IMR-90 (cell line): ENCODE measurements at regions not wholly inside any gene's neighbourhood (a gene's known extent, or its start where the extent isn't known, plus 50 kb on each side); places are given as distances from the start of the nearest gene placed in this dataset.

Source experiments
- ATAC-seq: fragments of 200-7000 bp; cut with Tn5 transposase; 2 replicates; pipeline ENCODE4 v1.9.1; 2020; ENCODE audit warnings: low read depth, mild to moderate bottlenecking, moderate library complexity
- BruUV-seq: library from RNA; stranded (reverse); fragments of 400-500 nt; replicated peaks from 2 replicates; lab custom pipeline; 2021; lab: Mats Ljungman, UMichigan
- CTCF ChIA-PET: fragments of 300-600 bp; formaldehyde crosslinking; extraction: SDS; loops from one replicate; lab custom pipeline; 2021; ENCODE audit warnings: antibody characterized with exemption; lab: Yijun Ruan, JAX
- POLR2A ChIA-PET: fragments of 300-600 bp; sonication (Branson Sonifier 250); formaldehyde crosslinking; loops from one replicate; lab custom pipeline; 2022; ENCODE audit warnings: antibody characterized with exemption; ENCODE audit not compliant: unreplicated experiment; lab: Charles Lee
- DNase-seq: peaks from one replicate; pipeline ENCODE4 v3.0.0; 2013
- H2AFZ ChIP-seq: replicated peaks from 2 replicates; pipeline ENCODE3; 2013; ENCODE audit warnings: low read length, mild to moderate bottlenecking; ENCODE audit not compliant: poor library complexity
- H2AK5ac ChIP-seq: 2 replicates; pipeline ENCODE4 v1.6.1; 2013; ENCODE audit warnings: low read depth, low read length, inconsistent platforms
- H2AK9ac ChIP-seq: replicated peaks from 2 replicates; pipeline ENCODE3; 2013; ENCODE audit warnings: mild to moderate bottlenecking, low read depth, low read length, moderate library complexity; ENCODE audit not compliant: poor library complexity
- H2BK120ac ChIP-seq: 2 replicates; pipeline ENCODE4 v1.6.1; 2013; ENCODE audit warnings: low read depth, low read length, inconsistent platforms
- H2BK15ac ChIP-seq: 3 replicates; pipeline ENCODE4 v1.6.1; 2013; ENCODE audit warnings: low read depth, low read length, inconsistent platforms
- H2BK20ac ChIP-seq: 2 replicates; pipeline ENCODE4 v1.6.1; 2013; ENCODE audit warnings: low read depth, mild to moderate bottlenecking, inconsistent platforms, low read length, moderate library complexity
- H2BK5ac ChIP-seq: 2 replicates; pipeline ENCODE4 v1.6.1; 2013; ENCODE audit warnings: mild to moderate bottlenecking, low read depth, low read length, inconsistent platforms; ENCODE audit not compliant: poor library complexity, severe bottlenecking
- H3K14ac ChIP-seq: replicated peaks from 2 replicates; pipeline ENCODE4 v1.6.1; 2013; ENCODE audit warnings: low read depth, low read length, inconsistent platforms
- H3K18ac ChIP-seq: 2 replicates; pipeline ENCODE4 v1.6.1; 2013; ENCODE audit warnings: low read depth, low read length, control low read depth
- H3K23ac ChIP-seq: 2 replicates; pipeline ENCODE4 v1.6.1; 2013; ENCODE audit warnings: low read depth, low read length, inconsistent platforms
- H3K27ac ChIP-seq: 2 replicates; pipeline ENCODE4 v1.5.1; 2013; ENCODE audit warnings: mild to moderate bottlenecking, control low read depth, low read length; ENCODE audit not compliant: insufficient read depth
- H3K27me3 ChIP-seq: 2 replicates; pipeline ENCODE4 v1.6.1; 2013; ENCODE audit warnings: low read length; ENCODE audit not compliant: control insufficient read depth, insufficient read depth
- H3K36me3 ChIP-seq: 2 replicates; pipeline ENCODE4 v1.6.1; 2013; ENCODE audit warnings: low read length, mixed read lengths; ENCODE audit not compliant: control insufficient read depth, insufficient read depth
- H3K4ac ChIP-seq: 2 replicates; pipeline ENCODE4 v1.6.1; 2013; ENCODE audit warnings: low read depth, low read length, inconsistent platforms
- H3K4me1 ChIP-seq: 2 replicates; pipeline ENCODE4 v1.6.1; 2013; ENCODE audit warnings: low read length, mixed read lengths; ENCODE audit not compliant: control insufficient read depth, insufficient read depth
- H3K4me2 ChIP-seq: 2 replicates; pipeline ENCODE4 v1.6.1; 2013; ENCODE audit warnings: low read depth, mild to moderate bottlenecking, control low read depth, low read length, moderate library complexity
- H3K4me3 ChIP-seq: 2 replicates; pipeline ENCODE4 v1.5.1; 2013; ENCODE audit warnings: low read depth, mild to moderate bottlenecking, control low read depth, low read length, moderate library complexity; ENCODE audit not compliant: insufficient read depth
- H3K56ac ChIP-seq: 2 replicates; pipeline ENCODE4 v1.6.1; 2013; ENCODE audit warnings: low read length, inconsistent platforms; ENCODE audit not compliant: insufficient read depth; ENCODE audit errors: extremely low read depth
- H3K79me1 ChIP-seq, 2 experiments: 2 replicates each; pipeline ENCODE4 v1.6.1; 2013; ENCODE audit warnings: low read length in 2 of 2, inconsistent platforms in 1 of 2, low read depth in 1 of 2
- H3K9ac ChIP-seq: 2 replicates; pipeline ENCODE4 v1.6.1; 2013; ENCODE audit warnings: low read depth, low read length, control low read depth
- H3K9me1 ChIP-seq: 2 replicates; pipeline ENCODE4 v1.6.1; 2013; ENCODE audit warnings: low read length, inconsistent platforms; ENCODE audit not compliant: insufficient read depth
- H3K9me3 ChIP-seq: 2 replicates; pipeline ENCODE4 v1.6.1; 2013; ENCODE audit warnings: low read length; ENCODE audit not compliant: control insufficient read depth, insufficient read depth
- H4K20me1 ChIP-seq: 2 replicates; pipeline ENCODE4 v1.6.1; 2013; ENCODE audit warnings: low read length, inconsistent platforms; ENCODE audit not compliant: insufficient read depth
- H4K5ac ChIP-seq: 2 replicates; pipeline ENCODE4 v1.6.1; 2013; ENCODE audit warnings: mild to moderate bottlenecking, low read depth, low read length, control low read depth
- H4K8ac ChIP-seq, 2 experiments: 2 replicates each; pipeline ENCODE4 v1.6.1; 2013; ENCODE audit warnings: low read depth in 2 of 2, low read length in 2 of 2, control low read depth in 1 of 2, inconsistent platforms in 1 of 2
- H4K91ac ChIP-seq: 2 replicates; pipeline ENCODE4 v1.6.1; 2013; ENCODE audit warnings: low read depth, low read length, inconsistent platforms; ENCODE audit not compliant: insufficient read depth
- BHLHE40 ChIP-seq: fragments of 150-350 bp; IDR thresholded peaks from 2 replicates; pipeline ENCODE4 v1.6.1; 2016; ENCODE audit warnings: mild to moderate bottlenecking, low read depth, low read length
- CEBPB ChIP-seq: IDR thresholded peaks from 2 replicates; pipeline ENCODE4 v1.6.1; 2012; ENCODE audit warnings: low read depth, low read length, improper control_type of control experiment
- CHD1 ChIP-seq: IDR thresholded peaks from 2 replicates; pipeline ENCODE4 v1.6.1; 2012; ENCODE audit warnings: low read depth, low read length, improper control_type of control experiment
- FOS ChIP-seq: fragments of 150-350 bp; IDR thresholded peaks from 2 replicates; pipeline ENCODE4 v1.6.1; 2016; ENCODE audit warnings: low read depth, low read length
- MAFK ChIP-seq: IDR thresholded peaks from 2 replicates; pipeline ENCODE4 v1.6.1; 2012; ENCODE audit warnings: low read depth, low read length, improper control_type of control experiment
- MAZ ChIP-seq: IDR thresholded peaks from 2 replicates; pipeline ENCODE4 v1.6.1; 2012; ENCODE audit warnings: low read depth, mild to moderate bottlenecking, low read length, improper control_type of control experiment, moderate library complexity, borderline replicate concordance
- MXI1 ChIP-seq: IDR thresholded peaks from 2 replicates; pipeline ENCODE4 v1.6.1; 2012; ENCODE audit warnings: low read depth, mild to moderate bottlenecking, low read length, moderate library complexity, borderline replicate concordance
- NFE2L2 ChIP-seq: fragments of 150-350 bp; IDR thresholded peaks from 2 replicates; pipeline ENCODE4 v1.6.1; 2016; ENCODE audit warnings: low read depth, mild to moderate bottlenecking, low read length
- POLR2A ChIP-seq: IDR thresholded peaks from 2 replicates; pipeline ENCODE4 v1.6.1; 2012; ENCODE audit warnings: mild to moderate bottlenecking, low read depth, low read length
- RAD21 ChIP-seq: IDR thresholded peaks from 2 replicates; pipeline ENCODE4 v1.6.1; 2012; ENCODE audit warnings: low read length, improper control_type of control experiment
- RCOR1 ChIP-seq: IDR thresholded peaks from 2 replicates; pipeline ENCODE4 v1.6.1; 2012; ENCODE audit warnings: mild to moderate bottlenecking, low read length, improper control_type of control experiment; ENCODE audit not compliant: insufficient replicate concordance
- RFX5 ChIP-seq: IDR thresholded peaks from 2 replicates; pipeline ENCODE4 v1.8.0; 2012; ENCODE audit warnings: low read depth, mild to moderate bottlenecking, low read length, moderate library complexity
- SMC3 ChIP-seq: fragments of 150-350 bp; IDR thresholded peaks from 2 replicates; pipeline ENCODE4 v1.6.1; 2016; ENCODE audit warnings: low read depth, mild to moderate bottlenecking, antibody characterized with exemption, low read length, moderate library complexity
- WGBS, 2 experiments: methylation state at CpG; one replicate each; pipeline versions ENCODE4 v1.1.5 to v1.1.7; 2013; ENCODE audit warnings: missing lambda C conversion rate in 2 of 2; ENCODE audit not compliant: insufficient read length in 1 of 2; ENCODE audit errors: extremely low coverage in 2 of 2; 5-methylcytosine and 5-hydroxymethylcytosine counted together
- dilution Hi-C: fragments of 300-500 bp; cut with HindIII; formaldehyde crosslinking; loops from one replicate; pipeline ENCODE4 v1.14.3; 2018; ENCODE audit warnings: low sequenced_read_pairs; ENCODE audit not compliant: unreplicated experiment
- in situ Hi-C: fragments of 300-500 bp; cut with MboI; formaldehyde crosslinking; loops from 3 replicates; pipeline ENCODE4 v1.14.3; 2019; ENCODE audit warnings: low sequenced_read_pairs, inconsistent platforms, mixed read lengths
- intact Hi-C: fragments of 100-400 bp; cut with micrococcal nuclease; formaldehyde crosslinking; loops from 2 replicates; pipeline ENCODE4 v1.10.0; 2022
- TF ChIP-seq, protein P1 (sequence below): conservative IDR thresholded peaks from 2 replicates; pipeline ENCODE4 v1.5.1; 2012; ENCODE audit warnings: mild to moderate bottlenecking, low read depth, low read length, improper control_type of control experiment
- TF ChIP-seq, protein P2 (sequence below): fragments of 150-350 bp; IDR thresholded peaks from 2 replicates; pipeline ENCODE4 v1.6.1; 2017; ENCODE audit warnings: mild to moderate bottlenecking, antibody characterized with exemption, low read length, low read depth
- TF ChIP-seq, protein P3 (sequence below): fragments of 150-350 bp; IDR thresholded peaks from 2 replicates; pipeline ENCODE4 v1.6.1; 2016; ENCODE audit warnings: low read depth, mild to moderate bottlenecking, low read length, moderate library complexity, borderline replicate concordance

DNA sequence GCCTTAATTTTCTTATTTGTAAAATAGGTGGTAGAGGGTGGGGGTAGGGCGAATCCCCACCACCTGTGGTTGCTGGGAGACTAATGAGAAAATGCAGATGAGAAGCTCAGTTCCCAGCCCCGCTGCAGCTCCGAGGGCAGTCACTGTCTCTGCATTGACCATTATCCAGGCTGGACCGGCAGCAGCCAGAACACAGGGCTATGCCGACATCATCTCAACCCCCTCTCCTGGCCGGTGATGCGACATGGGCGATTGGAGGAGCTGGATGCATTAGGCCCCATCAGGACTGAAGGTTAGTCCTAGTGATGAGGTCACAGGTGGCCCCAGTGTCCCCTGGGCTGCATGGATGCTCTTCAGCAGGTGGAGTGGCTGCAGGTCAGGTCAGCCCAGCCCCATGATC, 412.4 kb downstream of the CTTN start:
- no CpG with 5 or more reads among the region's 8 CpGs for WGBS, 2 experiments
- BruUV-seq, result no TSS peak
- no peak overlapping the region for H2AK5ac ChIP-seq
- DNase-seq (no peak), ATAC-seq (no peak)
- intact Hi-C loops, result no loop called here
- no peak for TF ChIP-seq RFX5
- TF ChIP-seq MAZ, result no peak
- no peak for TF ChIP-seq SMC3
- TF ChIP-seq RCOR1, result no peak
- TF ChIP-seq, protein P1, sequence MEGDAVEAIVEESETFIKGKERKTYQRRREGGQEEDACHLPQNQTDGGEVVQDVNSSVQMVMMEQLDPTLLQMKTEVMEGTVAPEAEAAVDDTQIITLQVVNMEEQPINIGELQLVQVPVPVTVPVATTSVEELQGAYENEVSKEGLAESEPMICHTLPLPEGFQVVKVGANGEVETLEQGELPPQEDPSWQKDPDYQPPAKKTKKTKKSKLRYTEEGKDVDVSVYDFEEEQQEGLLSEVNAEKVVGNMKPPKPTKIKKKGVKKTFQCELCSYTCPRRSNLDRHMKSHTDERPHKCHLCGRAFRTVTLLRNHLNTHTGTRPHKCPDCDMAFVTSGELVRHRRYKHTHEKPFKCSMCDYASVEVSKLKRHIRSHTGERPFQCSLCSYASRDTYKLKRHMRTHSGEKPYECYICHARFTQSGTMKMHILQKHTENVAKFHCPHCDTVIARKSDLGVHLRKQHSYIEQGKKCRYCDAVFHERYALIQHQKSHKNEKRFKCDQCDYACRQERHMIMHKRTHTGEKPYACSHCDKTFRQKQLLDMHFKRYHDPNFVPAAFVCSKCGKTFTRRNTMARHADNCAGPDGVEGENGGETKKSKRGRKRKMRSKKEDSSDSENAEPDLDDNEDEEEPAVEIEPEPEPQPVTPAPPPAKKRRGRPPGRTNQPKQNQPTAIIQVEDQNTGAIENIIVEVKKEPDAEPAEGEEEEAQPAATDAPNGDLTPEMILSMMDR, result no peak
- TF ChIP-seq MAFK, result no peak
- TF ChIP-seq CHD1, result no peak
- no peak for TF ChIP-seq BHLHE40
- no peak for TF ChIP-seq RAD21
- TF ChIP-seq NFE2L2, result no peak
- TF ChIP-seq, protein P2, sequence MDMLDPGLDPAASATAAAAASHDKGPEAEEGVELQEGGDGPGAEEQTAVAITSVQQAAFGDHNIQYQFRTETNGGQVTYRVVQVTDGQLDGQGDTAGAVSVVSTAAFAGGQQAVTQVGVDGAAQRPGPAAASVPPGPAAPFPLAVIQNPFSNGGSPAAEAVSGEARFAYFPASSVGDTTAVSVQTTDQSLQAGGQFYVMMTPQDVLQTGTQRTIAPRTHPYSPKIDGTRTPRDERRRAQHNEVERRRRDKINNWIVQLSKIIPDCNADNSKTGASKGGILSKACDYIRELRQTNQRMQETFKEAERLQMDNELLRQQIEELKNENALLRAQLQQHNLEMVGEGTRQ, result no peak
- TF ChIP-seq MXI1, result no peak
- TF ChIP-seq CEBPB, result no peak
- TF ChIP-seq FOS, result no peak
- no peak for TF ChIP-seq POLR2A
- TF ChIP-seq, protein P3, sequence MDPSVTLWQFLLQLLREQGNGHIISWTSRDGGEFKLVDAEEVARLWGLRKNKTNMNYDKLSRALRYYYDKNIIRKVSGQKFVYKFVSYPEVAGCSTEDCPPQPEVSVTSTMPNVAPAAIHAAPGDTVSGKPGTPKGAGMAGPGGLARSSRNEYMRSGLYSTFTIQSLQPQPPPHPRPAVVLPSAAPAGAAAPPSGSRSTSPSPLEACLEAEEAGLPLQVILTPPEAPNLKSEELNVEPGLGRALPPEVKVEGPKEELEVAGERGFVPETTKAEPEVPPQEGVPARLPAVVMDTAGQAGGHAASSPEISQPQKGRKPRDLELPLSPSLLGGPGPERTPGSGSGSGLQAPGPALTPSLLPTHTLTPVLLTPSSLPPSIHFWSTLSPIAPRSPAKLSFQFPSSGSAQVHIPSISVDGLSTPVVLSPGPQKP, result no peak
- POLR2A ChIA-PET, result no interaction called here
- no peak overlapping the region for H2BK120ac ChIP-seq
- H3K9me3 ChIP-seq, result peaks cover 5% of the 10 kb centered on the region; the same call in 1 of the 2 replicates
- no peak overlapping the region for H4K8ac ChIP-seq
- H3K56ac ChIP-seq, result no peak overlapping the region
- H3K4me2 ChIP-seq, result no peak overlapping the region
- no peaks in the 10 kb centered on the region; the same call in 1 of the 2 replicates for H4K20me1 ChIP-seq
- no peak overlapping the region for H2BK20ac ChIP-seq
- no peaks in the 10 kb centered on the region for H3K27me3 ChIP-seq
- no peaks in the 10 kb centered on the region for H3K79me1 ChIP-seq
- H3K14ac ChIP-seq, result no peak overlapping the region
- in situ Hi-C loops, result no loop called here
- H3K4me3 ChIP-seq, result no peak overlapping the region
- H2AFZ ChIP-seq, result no peak overlapping the region
- no peak overlapping the region for H3K23ac ChIP-seq
- H2AK9ac ChIP-seq, result no peak overlapping the region
- H3K4ac ChIP-seq, result no peak overlapping the region
- no peak overlapping the region for H4K5ac ChIP-seq
- no peak overlapping the region for H2BK15ac ChIP-seq
- CTCF ChIA-PET, result no interaction called here
- H3K36me3 ChIP-seq, result peaks cover 1% of the 10 kb centered on the region
- no peak overlapping the region for H3K27ac ChIP-seq
- H3K9ac ChIP-seq, result no peak overlapping the region
- H3K4me1 ChIP-seq, result no peaks in the 10 kb centered on the region
- H3K9me1 ChIP-seq, result no peaks in the 10 kb centered on the region
- H2BK5ac ChIP-seq, result no peak overlapping the region
- H3K18ac ChIP-seq, result no peak overlapping the region
- dilution Hi-C loops, result no loop called here
- no peak overlapping the region for H4K91ac ChIP-seq
